HG02763 (cell line): ENCODE measurements at regions not wholly inside any gene's neighbourhood (a gene's known extent, or its start where the extent isn't known, plus 50 kb on each side); places are given as distances from the start of the nearest gene placed in this dataset.

Experiments used
- ATAC-seq: cut with Tn5 transposase; IDR thresholded peaks from one replicate; pipeline ENCODE4 v1.9.1; 2021; ENCODE audit warnings: mild to moderate bottlenecking, moderate library complexity; ENCODE audit not compliant: unreplicated experiment

GRCh38 chr20:11624704-11625103 lies 293.0 kb upstream of the BTBD3 start:
- no peak for ATAC-seq

DNA sequence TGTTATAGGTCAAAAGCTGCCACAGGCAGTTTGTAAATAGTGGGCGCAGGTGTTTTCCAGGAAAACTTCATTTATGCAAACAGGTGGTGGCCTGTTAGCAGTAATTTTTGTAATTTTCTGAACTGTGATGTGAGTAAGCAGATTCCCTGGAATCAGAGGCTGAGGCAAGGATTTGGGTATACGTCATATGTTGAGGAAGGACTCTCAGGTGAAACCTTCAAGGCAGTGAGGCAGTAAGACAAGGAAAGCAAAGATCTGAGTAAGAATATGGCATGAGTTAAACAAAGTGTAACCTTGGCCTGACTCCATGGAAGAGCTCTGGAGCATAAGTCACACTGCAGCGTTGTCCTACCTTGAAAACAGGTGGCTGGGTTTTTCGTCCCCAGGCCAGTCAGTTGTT lies 291.1 kb upstream of the BTBD3 start:
- no peak for ATAC-seq

DNA sequence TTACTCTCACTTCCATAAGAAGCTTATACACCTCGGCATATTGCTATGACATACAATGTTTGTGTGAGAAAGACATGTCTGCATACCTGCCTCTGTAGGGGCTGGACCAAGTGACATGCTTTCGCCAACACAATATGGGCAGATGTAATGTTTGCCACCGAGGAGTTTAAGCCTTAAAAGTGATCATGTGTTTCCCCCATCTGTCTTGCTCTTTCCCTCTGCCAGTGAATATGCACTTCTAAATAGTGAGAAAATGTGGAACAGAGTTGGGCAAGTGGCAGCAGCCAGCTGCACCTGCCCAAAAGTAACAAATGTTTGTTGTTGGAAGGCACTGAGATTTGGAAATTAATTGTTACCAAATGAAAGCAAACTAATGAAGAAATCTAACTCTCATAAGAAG lies 274.8 kb upstream of the BTBD3 start:
- ATAC-seq = no peak

DNA sequence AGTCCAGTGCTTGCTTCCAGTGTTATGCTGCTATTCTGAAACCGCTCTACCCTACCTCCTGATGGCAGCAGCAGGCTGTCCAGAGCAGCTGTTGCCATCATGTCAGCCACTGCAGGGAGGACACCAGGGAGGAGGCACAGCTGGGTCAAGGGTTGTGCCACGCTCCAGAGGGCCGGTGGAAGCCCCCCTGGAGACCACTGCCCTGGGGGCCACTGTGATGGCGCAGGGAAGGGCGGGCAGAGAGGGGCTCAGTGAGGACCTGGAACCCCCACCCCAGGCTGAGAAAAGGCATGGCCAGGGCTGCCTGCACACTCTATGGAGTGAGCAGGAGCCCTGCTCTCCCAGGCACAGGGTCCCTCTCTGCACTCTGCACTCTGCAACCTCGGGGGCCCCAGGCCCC lies 271.3 kb upstream of the BTBD3 start:
- ATAC-seq = no peak

DNA sequence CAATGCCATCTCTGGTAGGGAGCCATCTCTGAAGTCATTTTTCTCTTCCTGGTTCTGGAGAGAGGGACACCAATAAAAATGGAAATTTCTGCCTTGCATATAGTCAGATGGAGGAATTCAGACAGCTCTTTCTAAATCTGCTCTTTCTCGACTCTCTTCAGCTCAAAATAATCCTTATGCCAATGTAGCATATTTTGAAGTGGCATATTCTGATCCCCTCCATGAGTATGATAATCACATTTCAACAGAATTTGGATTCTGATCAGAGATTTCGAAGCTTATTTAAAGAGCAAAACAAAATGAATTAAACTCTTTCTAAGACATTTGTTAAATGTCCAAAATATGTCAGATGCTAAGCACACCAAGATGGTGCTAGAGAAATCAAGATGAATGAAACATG lies 267.1 kb upstream of the BTBD3 start:
- ATAC-seq = no peak

DNA sequence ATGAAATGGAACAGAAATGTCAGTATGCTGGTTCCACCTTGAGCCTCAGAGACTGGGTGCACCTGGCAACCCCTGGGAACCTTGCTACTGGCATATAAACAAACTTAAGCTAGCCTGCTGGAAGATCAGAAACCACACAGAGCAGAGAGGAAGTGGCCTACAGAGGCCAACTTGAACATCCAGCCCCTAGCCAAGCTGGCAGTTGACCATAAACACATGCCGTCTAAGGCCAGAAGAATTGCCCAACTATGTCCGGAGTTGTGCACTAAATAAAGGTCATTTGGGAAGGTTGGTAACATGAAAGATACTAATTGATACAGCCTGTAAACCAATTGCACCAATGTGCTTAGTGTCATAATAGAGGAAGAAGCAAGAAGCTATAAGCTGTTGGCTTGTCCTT lies 266.6 kb upstream of the BTBD3 start:
- ATAC-seq = no peak

- ATAC-seq = no peak
Measured at GRCh38 chr20:11651647-11652046, 266.0 kb upstream of the BTBD3 start.

DNA sequence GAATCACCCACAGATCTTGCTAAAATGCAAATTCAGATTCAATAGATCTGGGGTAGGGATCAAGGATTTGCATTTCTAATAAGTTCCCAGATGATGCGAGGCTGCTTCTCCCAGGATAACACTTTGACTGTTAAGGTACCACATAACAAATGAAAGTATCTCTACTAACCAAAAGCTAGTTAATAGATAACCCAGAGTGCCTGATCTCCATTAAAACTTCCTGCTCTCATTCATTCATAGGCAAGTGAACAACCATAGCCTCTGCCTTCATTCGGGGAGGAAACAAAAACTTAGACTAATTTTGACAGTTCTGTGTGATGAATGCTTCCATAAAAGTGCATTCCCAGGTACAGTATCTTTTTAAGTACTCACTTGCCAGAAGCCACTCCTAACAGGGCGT lies 265.6 kb upstream of the BTBD3 start:
- no peak for ATAC-seq

DNA sequence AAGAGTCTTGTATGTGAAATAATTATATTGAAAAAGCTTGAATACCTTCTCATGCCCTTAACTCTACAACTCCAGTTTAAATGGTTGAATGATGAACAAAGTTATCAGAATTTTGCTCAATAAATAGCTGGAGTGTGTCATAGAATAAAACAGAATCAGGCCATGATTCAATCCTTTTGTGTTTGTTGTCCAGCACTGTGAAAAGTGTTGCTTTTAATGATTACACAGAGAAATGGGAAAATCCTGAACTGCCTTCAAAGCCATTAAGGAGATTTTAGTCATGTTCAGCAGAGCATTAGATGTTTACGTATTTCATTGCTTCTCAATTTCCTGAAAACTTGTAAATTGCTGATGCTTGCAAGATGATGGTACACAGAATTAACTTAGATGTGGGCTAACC lies 262.9 kb upstream of the BTBD3 start:
- no peak for ATAC-seq

- ATAC-seq = no peak
Measured at GRCh38 chr20:11660673-11661072, 257.0 kb upstream of the BTBD3 start.

DNA sequence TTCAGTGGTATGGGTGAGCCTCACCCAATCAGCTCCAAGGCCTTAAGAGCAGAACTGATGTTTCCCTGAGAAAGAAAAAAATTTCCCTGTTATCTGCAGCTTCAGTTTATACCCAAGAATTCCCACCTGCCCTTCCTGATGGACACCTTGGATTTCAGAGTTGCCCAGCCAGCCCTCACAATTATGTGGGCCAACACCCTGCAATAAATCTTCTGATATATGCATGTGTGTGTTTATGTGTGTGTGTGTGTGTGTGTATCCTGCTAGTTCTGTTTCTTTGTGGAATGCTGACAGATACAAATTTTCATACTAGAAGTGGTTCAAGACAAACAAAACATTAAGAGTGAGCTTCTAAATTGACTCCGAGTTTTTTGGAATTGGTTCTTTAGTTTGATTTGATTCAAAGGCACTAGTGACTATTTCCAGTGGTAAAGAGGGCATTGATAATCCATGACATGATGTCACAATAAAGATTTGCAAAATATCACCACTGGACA lies 246.6 kb upstream of the BTBD3 start:
- no peak for ATAC-seq

GRCh38 chr20:11672959-11673358 lies 244.7 kb upstream of the BTBD3 start:
- no peak for ATAC-seq

DNA sequence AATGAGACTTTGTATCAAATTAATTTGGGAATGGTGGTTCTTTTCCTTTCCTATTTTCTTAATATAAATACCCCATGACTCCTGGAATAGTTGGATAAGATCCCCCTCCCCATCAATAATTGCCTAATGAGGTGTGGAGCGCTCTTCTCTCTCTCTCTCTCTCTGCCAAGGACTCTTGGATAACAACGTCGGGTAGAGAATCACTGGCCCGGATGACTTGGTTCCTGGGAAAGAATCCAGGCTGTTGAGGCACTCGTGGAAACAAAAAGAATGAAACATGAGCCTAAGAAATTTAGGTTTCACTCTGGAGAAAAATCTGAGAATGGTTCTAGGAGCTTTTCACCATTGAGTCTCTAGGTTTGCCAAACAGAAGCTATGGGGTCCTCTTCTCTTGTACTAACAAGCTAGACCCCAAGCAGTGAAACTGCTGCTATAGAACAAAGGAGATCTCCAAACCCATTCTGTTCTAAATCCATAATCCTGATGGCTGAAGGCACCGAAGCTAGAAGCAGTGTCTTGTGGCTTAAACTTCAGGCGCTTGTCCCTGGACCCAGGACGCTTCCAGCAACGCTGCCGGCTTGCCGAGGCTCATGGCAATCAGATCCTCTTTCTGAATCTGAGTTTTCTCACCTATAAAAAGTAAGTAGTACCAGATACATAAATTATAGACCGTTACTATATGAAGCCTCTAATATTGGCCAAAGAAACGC lies 241.6 kb upstream of the BTBD3 start:
- ATAC-seq = no peak

- ATAC-seq = no peak
Measured at GRCh38 chr20:11676630-11677287, 240.9 kb upstream of the BTBD3 start.

GRCh38 chr20:11677428-11677827 lies 240.3 kb upstream of the BTBD3 start:
- ATAC-seq = no peak

GRCh38 chr20:11677836-11678235 lies 239.9 kb upstream of the BTBD3 start:
- ATAC-seq = no peak

GRCh38 chr20:11682285-11682684 lies 235.4 kb upstream of the BTBD3 start:
- no peak for ATAC-seq

DNA sequence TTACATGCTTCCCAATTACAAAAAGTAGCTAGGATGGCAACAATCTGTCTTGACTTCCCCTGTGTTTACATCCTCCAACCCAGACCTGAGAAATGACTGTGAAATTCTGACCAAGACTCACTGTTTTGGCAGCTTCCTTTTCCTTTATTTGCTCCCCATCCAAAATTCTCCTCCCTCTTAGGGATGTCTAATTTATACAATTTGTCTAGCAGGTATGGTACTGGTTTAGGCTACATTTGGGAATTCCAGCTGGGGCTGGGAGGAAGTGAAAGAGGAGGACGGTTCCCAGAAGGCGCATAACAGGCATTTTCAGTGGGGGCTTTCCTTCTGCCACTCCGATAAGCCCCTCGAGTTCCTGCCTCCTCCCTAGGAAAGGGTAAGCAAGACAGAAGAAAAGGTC lies 231.5 kb upstream of the BTBD3 start:
- ATAC-seq = no peak

- no peak for ATAC-seq
Measured at GRCh38 chr20:11686820-11687543, 230.7 kb upstream of the BTBD3 start.

GRCh38 chr20:11687546-11688292 lies 230.0 kb upstream of the BTBD3 start:
- ATAC-seq = no peak

GRCh38 chr20:11689262-11689661 lies 228.4 kb upstream of the BTBD3 start:
- ATAC-seq = no peak
